ENCODE measurements at regions not wholly inside any gene's neighbourhood (a gene's known extent, or its start where the extent isn't known, plus 50 kb on each side); places are given as distances from the start of the nearest gene placed in this dataset.

DNA sequence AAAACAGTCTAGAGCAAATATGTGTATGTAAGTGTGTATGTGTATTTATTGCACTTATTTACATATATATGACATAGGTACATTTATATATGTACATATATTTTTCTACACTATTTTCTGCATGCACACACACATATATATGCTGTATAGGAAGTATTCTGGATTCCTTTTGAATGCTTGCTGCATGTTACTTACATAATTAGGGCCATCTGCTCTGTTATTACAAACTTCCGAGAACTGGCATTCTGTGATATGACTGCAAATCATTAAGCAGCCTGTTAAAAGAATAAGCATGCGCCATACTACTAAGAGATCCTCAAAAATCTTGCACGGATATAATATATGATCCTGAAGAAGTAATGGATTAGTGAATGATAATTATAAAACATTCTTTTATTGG lies 1157.6 kb upstream of the TENM3 start:
- no peak overlapping the region for H3K9ac ChIP-seq (ENCODE audit: insufficient read depth, low read depth, low read length)
- H4K20me1 ChIP-seq (ENCODE audit: insufficient read depth, low read length) = no peaks in the 10 kb centered on the region
- no TSS peak for BruUV-seq (replicated peaks)
- no peak overlapping the region for H3K4me3 ChIP-seq (replicated peaks in 1 of 3; ENCODE audit: insufficient read depth in 1 of 3, low read depth in 2 of 3, low read length in 3 of 3)
- ATAC-seq = no peak
- H3K36me3 ChIP-seq (replicated peaks in 1 of 2; ENCODE audit: control insufficient read depth in 1 of 2, insufficient read depth in 2 of 2, low read length in 2 of 2) = no peaks in the 10 kb centered on the region
- H3K79me2 ChIP-seq (ENCODE audit: insufficient read depth, low read length) = no peaks in the 10 kb centered on the region
- intact Hi-C loops (cut with micrococcal nuclease; ENCODE audit: unreplicated experiment) (no loop called here), in situ Hi-C loops (cut with HindIII; ENCODE audit: extremely low pct_ligation_motif_present, low pct_unique_long_range_greater_than_20kb) (no loop called here)
- H3K4me1 ChIP-seq (ENCODE audit: insufficient read depth, low read length) = no peaks in the 10 kb centered on the region
- H3K9me3 ChIP-seq (ENCODE audit: low read length) = no peaks in the 10 kb centered on the region
- DNase-seq (ENCODE audit: low spot score) = no peak
- H3K27me3 ChIP-seq (ENCODE audit: control insufficient read depth in 1 of 2, insufficient read depth in 2 of 2, low read length in 2 of 2) = no peaks in the 10 kb centered on the region
- no peak for FAIRE-seq
- 16% methylated on average over 3 of the region's 3 CpGs for WGBS (ENCODE audit: low lambda C conversion rate)
- POLR2A ChIA-PET = no interaction called here
- TF ChIP-seq MTA1 (CRISPR knock-in tag; IDR thresholded peaks at IDR 0.05; ENCODE audit: borderline replicate concordance) = no peak
- TF ChIP-seq ZNF609 (CRISPR knock-in tag; IDR thresholded peaks at IDR 0.05; ENCODE audit: borderline replicate concordance) = no peak
- no peak overlapping the region for H3K27ac ChIP-seq (ENCODE audit: extremely low read length, insufficient read depth, low read length)
- CTCF ChIA-PET (ENCODE audit: low intra/inter-chr PET ratio, low total read pairs) = no interaction called here
- H2AFZ ChIP-seq (ENCODE audit: low read length) = no peak overlapping the region
- no peak overlapping the region for H3K4me2 ChIP-seq (ENCODE audit: low read depth, low read length)

- intact Hi-C loops (cut with micrococcal nuclease; ENCODE audit: unreplicated experiment) = no loop called here
Observed at GRCh38 chr4:181105487-181105886, 1137.7 kb upstream of the TENM3 start.

More at GRCh38 chr4:181105487-181105886, 1137.7 kb upstream of the TENM3 start:
- H3K27me3 ChIP-seq (ENCODE audit: control insufficient read depth in 1 of 2, insufficient read depth in 2 of 2, low read length in 2 of 2) = no peaks in the 10 kb centered on the region
- CTCF ChIA-PET (ENCODE audit: low intra/inter-chr PET ratio, low total read pairs) = no interaction called here
- no peaks in the 10 kb centered on the region for H3K79me2 ChIP-seq (ENCODE audit: insufficient read depth, low read length)
- no peak overlapping the region for H2AFZ ChIP-seq (ENCODE audit: low read length)
- ATAC-seq = no peak
- no peaks in the 10 kb centered on the region for H4K20me1 ChIP-seq (ENCODE audit: insufficient read depth, low read length)
- no peak overlapping the region for H3K27ac ChIP-seq (ENCODE audit: extremely low read length, insufficient read depth, low read length)
- no peaks in the 10 kb centered on the region for H3K9me3 ChIP-seq (ENCODE audit: low read length)
- H3K4me1 ChIP-seq (ENCODE audit: insufficient read depth, low read length) = no peaks in the 10 kb centered on the region
- in situ Hi-C loops (cut with HindIII; ENCODE audit: extremely low pct_ligation_motif_present, low pct_unique_long_range_greater_than_20kb) = no loop called here
- DNase-seq (ENCODE audit: low spot score) = no peak
- 58% methylated on average over 1 of the region's 1 CpG for WGBS (ENCODE audit: low lambda C conversion rate)
- no peak overlapping the region for H3K9ac ChIP-seq (ENCODE audit: insufficient read depth, low read depth, low read length)
- no peak overlapping the region for H3K4me2 ChIP-seq (ENCODE audit: low read depth, low read length)
- no peak overlapping the region for H3K4me3 ChIP-seq (replicated peaks in 1 of 3; ENCODE audit: insufficient read depth in 1 of 3, low read depth in 2 of 3, low read length in 3 of 3)
- no TSS peak for BruUV-seq (replicated peaks)
- FAIRE-seq = no peak
- H3K36me3 ChIP-seq (replicated peaks in 1 of 2; ENCODE audit: control insufficient read depth in 1 of 2, insufficient read depth in 2 of 2, low read length in 2 of 2) = no peaks in the 10 kb centered on the region
- POLR2A ChIA-PET = no interaction called here
- TF ChIP-seq ZNF674 (CRISPR knock-in tag; IDR thresholded peaks at IDR 0.05; ENCODE audit: low read depth) = no peak
- TF ChIP-seq, protein P1, sequence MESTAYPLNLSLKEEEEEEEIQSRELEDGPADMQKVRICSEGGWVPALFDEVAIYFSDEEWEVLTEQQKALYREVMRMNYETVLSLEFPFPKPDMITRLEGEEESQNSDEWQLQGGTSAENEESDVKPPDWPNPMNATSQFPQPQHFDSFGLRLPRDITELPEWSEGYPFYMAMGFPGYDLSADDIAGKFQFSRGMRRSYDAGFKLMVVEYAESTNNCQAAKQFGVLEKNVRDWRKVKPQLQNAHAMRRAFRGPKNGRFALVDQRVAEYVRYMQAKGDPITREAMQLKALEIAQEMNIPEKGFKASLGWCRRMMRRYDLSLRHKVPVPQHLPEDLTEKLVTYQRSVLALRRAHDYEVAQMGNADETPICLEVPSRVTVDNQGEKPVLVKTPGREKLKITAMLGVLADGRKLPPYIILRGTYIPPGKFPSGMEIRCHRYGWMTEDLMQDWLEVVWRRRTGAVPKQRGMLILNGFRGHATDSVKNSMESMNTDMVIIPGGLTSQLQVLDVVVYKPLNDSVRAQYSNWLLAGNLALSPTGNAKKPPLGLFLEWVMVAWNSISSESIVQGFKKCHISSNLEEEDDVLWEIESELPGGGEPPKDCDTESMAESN (CRISPR knock-in tag; conservative IDR thresholded peaks at IDR 0.05) = no peak
- no peak for TF ChIP-seq ELF3 (CRISPR knock-in tag; IDR thresholded peaks at IDR 0.05)
- no peak for TF ChIP-seq CBX5 (CRISPR knock-in tag; IDR thresholded peaks at IDR 0.05; ENCODE audit: borderline replicate concordance)
- TF ChIP-seq ZNF30 (CRISPR knock-in tag; IDR thresholded peaks at IDR 0.05) = no peak
- no peak for TF ChIP-seq PPARG (CRISPR knock-in tag; conservative IDR thresholded peaks at IDR 0.05)
- no peak for TF ChIP-seq SIX1 (CRISPR knock-in tag; IDR thresholded peaks at IDR 0.05; ENCODE audit: borderline replicate concordance)
- TF ChIP-seq HNRNPLL (IDR thresholded peaks at IDR 0.05; ENCODE audit: low read depth, low read length, poor library complexity, severe bottlenecking) = no peak
- TF ChIP-seq, protein P2, sequence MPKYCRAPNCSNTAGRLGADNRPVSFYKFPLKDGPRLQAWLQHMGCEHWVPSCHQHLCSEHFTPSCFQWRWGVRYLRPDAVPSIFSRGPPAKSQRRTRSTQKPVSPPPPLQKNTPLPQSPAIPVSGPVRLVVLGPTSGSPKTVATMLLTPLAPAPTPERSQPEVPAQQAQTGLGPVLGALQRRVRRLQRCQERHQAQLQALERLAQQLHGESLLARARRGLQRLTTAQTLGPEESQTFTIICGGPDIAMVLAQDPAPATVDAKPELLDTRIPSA (CRISPR knock-in tag; IDR thresholded peaks at IDR 0.05; ENCODE audit: borderline replicate concordance) = no peak
- TF ChIP-seq GATA4 (IDR thresholded peaks at IDR 0.05; ENCODE audit: borderline replicate concordance, low read depth) = no peak

All from HepG2 (cell line).